GM12872 (cell line): ENCODE measurements at regions not wholly inside any gene's neighbourhood (a gene's known extent, or its start where the extent isn't known, plus 50 kb on each side); places are given as distances from the start of the nearest gene placed in this dataset.

ENCODE experiments used
- CTCF ChIP-seq: IDR thresholded peaks from 3 replicates; pipeline ENCODE4 v1.5.1; 2011; ENCODE audit warnings: low read depth, mild to moderate bottlenecking, low read length, moderate library complexity; ENCODE audit not compliant: insufficient read depth

- no peak for TF ChIP-seq CTCF
These were observed 1937.5 kb upstream of the SEL1L start for GRCh38 chr14:83470959-83471695.

- TF ChIP-seq CTCF = no peak
These were observed 1940.0 kb upstream of the SEL1L start for GRCh38 chr14:83473416-83474235.

DNA sequence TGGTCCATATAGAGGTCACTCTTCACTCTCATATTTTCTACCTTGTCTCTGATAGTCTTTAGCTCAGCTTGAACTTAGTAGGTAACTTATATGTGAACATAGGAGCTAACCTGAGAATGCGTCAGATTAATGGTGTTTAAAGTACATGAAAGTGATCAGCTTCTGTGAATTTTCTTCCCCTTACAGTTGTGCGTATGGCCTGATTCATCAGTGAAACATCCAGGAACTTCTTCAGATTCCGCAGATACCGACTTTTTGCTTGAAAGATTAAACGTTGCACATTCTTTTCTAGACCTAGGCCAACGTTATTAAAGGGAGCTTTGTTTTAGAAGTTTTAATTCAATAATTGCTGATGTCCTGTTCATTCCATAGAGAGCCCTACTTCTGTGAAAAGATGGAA lies 1945.1 kb upstream of the SEL1L start:
- no peak for TF ChIP-seq CTCF

GRCh38 chr14:83483063-83483462 lies 1949.4 kb upstream of the SEL1L start:
- no peak for TF ChIP-seq CTCF

- TF ChIP-seq CTCF = no peak
These were observed 1951.9 kb upstream of the SEL1L start for GRCh38 chr14:83485591-83485990.

GRCh38 chr14:83491091-83491490 lies 1957.4 kb upstream of the SEL1L start:
- no peak for TF ChIP-seq CTCF

GRCh38 chr14:83520837-83521236 lies 1987.2 kb upstream of the SEL1L start:
- TF ChIP-seq CTCF = no peak
